ENCODE measurements at regions not wholly inside any gene's neighbourhood (a gene's known extent, or its start where the extent isn't known, plus 50 kb on each side); places are given as distances from the start of the nearest gene placed in this dataset.
"Not testable (repeated sequence)": the region's sequence is repeated elsewhere in the genome, so short reads cannot be mapped to it uniquely, and the experiment has no call there.

- not testable (repeated sequence) for DNase-seq (ENCODE audit: low read depth)
Observed at GRCh38 chr12:102666176-102666575, 185.8 kb upstream of the IGF1 start.

- no peak for DNase-seq (ENCODE audit: low read depth)
Observed at GRCh38 chr12:102659200-102659911, 179.0 kb upstream of the IGF1 start.

GRCh38 chr12:102653406-102653805, 173.0 kb upstream of the IGF1 start:
- no peak for DNase-seq (ENCODE audit: low read depth)

- no peak for DNase-seq (ENCODE audit: low read depth)
Observed at GRCh38 chr12:102652645-102653313, 172.4 kb upstream of the IGF1 start.

GRCh38 chr12:102645968-102646367, 165.6 kb upstream of the IGF1 start:
- DNase-seq (ENCODE audit: low read depth): no peak

- no peak for DNase-seq (ENCODE audit: low read depth)
Observed at GRCh38 chr12:102643879-102644575, 163.7 kb upstream of the IGF1 start.

- DNase-seq (ENCODE audit: low read depth): peak; percentile 53
Observed at GRCh38 chr12:102642199-102642598, 161.8 kb upstream of the IGF1 start.

- DNase-seq (ENCODE audit: low read depth): not testable (repeated sequence)
Observed at GRCh38 chr12:102640658-102641057, 160.3 kb upstream of the IGF1 start.

- peak; percentile 67 for DNase-seq (ENCODE audit: low read depth)
Observed at GRCh38 chr12:102638777-102639176, 158.4 kb upstream of the IGF1 start.

- DNase-seq (ENCODE audit: low read depth): peak; percentile 47
Observed at GRCh38 chr12:102633981-102634605, 153.7 kb upstream of the IGF1 start.

GRCh38 chr12:102631274-102631673, 150.9 kb upstream of the IGF1 start:
- DNase-seq (ENCODE audit: low read depth): peak; percentile 65

GRCh38 chr12:102629262-102629888, 149.0 kb upstream of the IGF1 start:
- peak; percentile 3 for DNase-seq (ENCODE audit: low read depth)

- DNase-seq (ENCODE audit: low read depth): no peak
Observed at GRCh38 chr12:102625819-102626218, 145.5 kb upstream of the IGF1 start.

GRCh38 chr12:102622618-102623017, 142.3 kb upstream of the IGF1 start:
- no peak for DNase-seq (ENCODE audit: low read depth)

GRCh38 chr12:102618197-102618877, 138.0 kb upstream of the IGF1 start:
- DNase-seq (ENCODE audit: low read depth): no peak

- no peak for DNase-seq (ENCODE audit: low read depth)
Observed at GRCh38 chr12:102616692-102617091, 136.3 kb upstream of the IGF1 start.

GRCh38 chr12:102611995-102612394, 131.6 kb upstream of the IGF1 start:
- no peak for DNase-seq (ENCODE audit: low read depth)

GRCh38 chr12:102609996-102610395, 129.6 kb upstream of the IGF1 start:
- DNase-seq (ENCODE audit: low read depth): no peak

- DNase-seq (ENCODE audit: low read depth): no peak
Observed at GRCh38 chr12:102603021-102603420, 122.7 kb upstream of the IGF1 start.

- DNase-seq (ENCODE audit: low read depth): no peak
Observed at GRCh38 chr12:102602521-102602920, 122.2 kb upstream of the IGF1 start.

- DNase-seq (ENCODE audit: low read depth): no peak
Observed at GRCh38 chr12:102601621-102602020, 121.3 kb upstream of the IGF1 start.

GRCh38 chr12:102596687-102597086, 116.3 kb upstream of the IGF1 start:
- DNase-seq (ENCODE audit: low read depth): no peak

All from iris pigment epithelial cell (primary cell).